ENCODE measurements at regions not wholly inside any gene's neighbourhood (a gene's known extent, or its start where the extent isn't known, plus 50 kb on each side); places are given as distances from the start of the nearest gene placed in this dataset.

DNA sequence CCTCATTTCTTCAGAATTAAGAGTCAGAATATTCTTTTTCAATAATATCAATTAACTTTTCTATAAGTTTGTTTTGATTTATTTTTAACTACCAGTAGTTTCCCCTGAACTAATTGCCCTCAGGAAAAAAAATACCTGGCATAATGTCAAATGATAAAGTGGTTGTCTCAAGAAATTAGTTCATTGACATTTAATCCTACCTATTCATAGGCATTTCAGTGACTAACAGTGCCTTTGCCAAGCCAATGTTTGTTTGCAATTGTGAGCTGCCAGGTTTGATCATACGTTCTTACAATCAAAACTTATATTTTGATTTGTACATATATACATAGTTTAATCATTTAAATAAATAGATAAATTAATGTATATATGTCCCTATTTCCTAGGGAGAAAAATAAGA, 267.3 kb upstream of the MC4R start:
- no TSS peak for BruUV-seq (replicated peaks)
- TF ChIP-seq, protein P1, sequence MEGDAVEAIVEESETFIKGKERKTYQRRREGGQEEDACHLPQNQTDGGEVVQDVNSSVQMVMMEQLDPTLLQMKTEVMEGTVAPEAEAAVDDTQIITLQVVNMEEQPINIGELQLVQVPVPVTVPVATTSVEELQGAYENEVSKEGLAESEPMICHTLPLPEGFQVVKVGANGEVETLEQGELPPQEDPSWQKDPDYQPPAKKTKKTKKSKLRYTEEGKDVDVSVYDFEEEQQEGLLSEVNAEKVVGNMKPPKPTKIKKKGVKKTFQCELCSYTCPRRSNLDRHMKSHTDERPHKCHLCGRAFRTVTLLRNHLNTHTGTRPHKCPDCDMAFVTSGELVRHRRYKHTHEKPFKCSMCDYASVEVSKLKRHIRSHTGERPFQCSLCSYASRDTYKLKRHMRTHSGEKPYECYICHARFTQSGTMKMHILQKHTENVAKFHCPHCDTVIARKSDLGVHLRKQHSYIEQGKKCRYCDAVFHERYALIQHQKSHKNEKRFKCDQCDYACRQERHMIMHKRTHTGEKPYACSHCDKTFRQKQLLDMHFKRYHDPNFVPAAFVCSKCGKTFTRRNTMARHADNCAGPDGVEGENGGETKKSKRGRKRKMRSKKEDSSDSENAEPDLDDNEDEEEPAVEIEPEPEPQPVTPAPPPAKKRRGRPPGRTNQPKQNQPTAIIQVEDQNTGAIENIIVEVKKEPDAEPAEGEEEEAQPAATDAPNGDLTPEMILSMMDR (conservative IDR thresholded peaks at IDR 0.05; ENCODE audit: low read depth, low read length) = no peak
- TF ChIP-seq EZH2 (IDR thresholded peaks at IDR 0.05; ENCODE audit: borderline replicate concordance, low read depth, low read length, poor library complexity, severe bottlenecking) = no peak
- CTCF ChIA-PET = no interaction called here
- Histone ChIP-seq H3K27me3 (replicated peaks; ENCODE audit: insufficient read depth, low read depth, low read length, poor library complexity) (no peaks in the 10 kb centered on the region), H3K4me1 (ENCODE audit: insufficient read depth, low read length, poor library complexity, severe bottlenecking) (no peaks in the 10 kb centered on the region), H3K36me3 (ENCODE audit: insufficient read depth, low read length, poor library complexity, severe bottlenecking) (no peaks in the 10 kb centered on the region), H3K9me3 (ENCODE audit: low read depth, low read length, poor library complexity, severe bottlenecking) (no peaks in the 10 kb centered on the region), H3K4me3 (ENCODE audit: low read depth, low read length, poor library complexity, severe bottlenecking) (no peak overlapping the region), H3K27ac (ENCODE audit: low read depth, low read length, poor library complexity, severe bottlenecking) (no peak overlapping the region)
- POLR2A ChIA-PET (ENCODE audit: low non-redundant PET) = no interaction called here
- intact Hi-C loops (cut with micrococcal nuclease; ENCODE audit: unreplicated experiment) = no loop called here
- DNase-seq (ENCODE audit: low spot score) = no peak

DNA sequence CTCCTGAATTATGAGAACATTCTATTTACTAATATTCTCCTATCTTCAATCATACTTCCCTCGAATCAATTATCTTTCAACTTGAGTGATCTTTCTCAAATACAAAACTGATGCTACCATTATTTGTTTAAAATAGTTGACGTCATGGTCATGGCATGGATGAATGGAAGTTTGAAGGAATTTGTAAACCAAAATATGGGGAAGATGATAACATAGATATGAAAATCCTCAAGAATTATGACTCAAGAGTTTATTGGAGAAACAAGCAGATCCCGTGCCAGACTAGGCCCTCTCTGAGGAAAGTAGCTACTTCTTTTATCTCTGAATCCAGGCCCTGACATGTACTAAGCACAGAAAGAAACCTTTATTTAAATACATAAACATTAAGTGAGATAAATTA, 270.4 kb upstream of the MC4R start:
- Histone ChIP-seq H3K4me1 (ENCODE audit: insufficient read depth, low read length, poor library complexity, severe bottlenecking) (no peaks in the 10 kb centered on the region), H3K27ac (ENCODE audit: low read depth, low read length, poor library complexity, severe bottlenecking) (no peak overlapping the region), H3K9me3 (ENCODE audit: low read depth, low read length, poor library complexity, severe bottlenecking) (no peaks in the 10 kb centered on the region), H3K4me3 (ENCODE audit: low read depth, low read length, poor library complexity, severe bottlenecking) (no peak overlapping the region), H3K36me3 (ENCODE audit: insufficient read depth, low read length, poor library complexity, severe bottlenecking) (no peaks in the 10 kb centered on the region), H3K27me3 (replicated peaks; ENCODE audit: insufficient read depth, low read depth, low read length, poor library complexity) (no peaks in the 10 kb centered on the region)
- ChIA-PET CTCF (no interaction called here), POLR2A (ENCODE audit: low non-redundant PET) (no interaction called here)
- TF ChIP-seq EZH2 (IDR thresholded peaks at IDR 0.05; ENCODE audit: borderline replicate concordance, low read depth, low read length, poor library complexity, severe bottlenecking) = no peak
- TF ChIP-seq, protein P1 (conservative IDR thresholded peaks at IDR 0.05; ENCODE audit: low read depth, low read length) = no peak
- intact Hi-C loops (cut with micrococcal nuclease; ENCODE audit: unreplicated experiment) = no loop called here
- DNase-seq (ENCODE audit: low spot score) = no peak
- BruUV-seq (replicated peaks) = no TSS peak

DNA sequence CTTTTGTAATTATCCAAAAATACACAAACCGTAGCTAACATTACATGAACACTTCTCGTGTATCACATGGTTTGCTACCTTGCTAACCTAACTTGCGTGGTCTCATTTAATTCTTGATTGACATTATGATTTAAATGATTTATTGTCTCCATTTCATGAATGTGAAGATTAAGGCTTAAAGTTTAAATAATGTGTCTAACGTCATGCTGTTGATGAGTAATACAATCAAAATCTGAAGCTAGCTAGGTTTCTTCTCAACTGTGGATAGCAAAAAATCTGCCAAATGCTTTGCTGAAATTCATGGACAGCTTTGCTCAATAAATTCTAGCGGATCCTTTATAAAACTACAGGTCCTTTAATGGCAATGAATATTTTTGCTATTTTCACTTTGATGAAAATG, 274.1 kb upstream of the MC4R start:
- H3K9me3 ChIP-seq (ENCODE audit: low read depth, low read length, poor library complexity, severe bottlenecking) = no peaks in the 10 kb centered on the region
- no peak overlapping the region for H3K4me3 ChIP-seq (ENCODE audit: low read depth, low read length, poor library complexity, severe bottlenecking)
- no TSS peak for BruUV-seq (replicated peaks)
- no peak overlapping the region for H3K27ac ChIP-seq (ENCODE audit: low read depth, low read length, poor library complexity, severe bottlenecking)
- intact Hi-C loops (cut with micrococcal nuclease; ENCODE audit: unreplicated experiment) = no loop called here
- H3K36me3 ChIP-seq (ENCODE audit: insufficient read depth, low read length, poor library complexity, severe bottlenecking) = no peaks in the 10 kb centered on the region
- ChIA-PET POLR2A (ENCODE audit: low non-redundant PET) (no interaction called here), CTCF (no interaction called here)
- DNase-seq (ENCODE audit: low spot score) = no peak
- peaks cover 9% of the 10 kb centered on the region for H3K27me3 ChIP-seq (replicated peaks; ENCODE audit: insufficient read depth, low read depth, low read length, poor library complexity)
- TF ChIP-seq, protein P1 (conservative IDR thresholded peaks at IDR 0.05; ENCODE audit: low read depth, low read length) = no peak
- no peak for TF ChIP-seq EZH2 (IDR thresholded peaks at IDR 0.05; ENCODE audit: borderline replicate concordance, low read depth, low read length, poor library complexity, severe bottlenecking)
- no peaks in the 10 kb centered on the region for H3K4me1 ChIP-seq (ENCODE audit: insufficient read depth, low read length, poor library complexity, severe bottlenecking)

All from A673 (cell line).